Body of pancreas (tissue), 4 donors: ENCODE measurements at regions not wholly inside any gene's neighbourhood (a gene's known extent, or its start where the extent isn't known, plus 50 kb on each side); places are given as distances from the start of the nearest gene placed in this dataset.

Experiments used
- ATAC-seq: fragments of 150-250 bp; one replicate; pipeline ENCODE4 v1.9.1; 2016
- DNase-seq, 4 donors: peaks; one replicate each; pipeline ENCODE4 v3.0.0-alpha.2; 2019
- H3K27ac ChIP-seq, 4 donors: fragments of 200-600 bp; sonication (generic); 1 replicate in 3 of 4; 2 replicates in 1 of 4; pipeline versions ENCODE4 v1.5.1 to v1.6.1; 2016 to 2019; ENCODE audit warnings: mild to moderate bottlenecking in 1 of 4, mixed read lengths in 1 of 4, moderate library complexity in 1 of 4
- H3K27me3 ChIP-seq, 2 donors: fragments of 200-600 bp; sonication (generic); one replicate each; pipeline ENCODE4 v1.6.0; 2016; ENCODE audit warnings: mild to moderate bottlenecking in 1 of 2
- H3K36me3 ChIP-seq, 2 donors: fragments of 200-600 bp; sonication (generic); replicated peaks in 1 of 2; 2 replicates each; pipeline ENCODE4 v1.5.1; 2016; ENCODE audit warnings: low read depth in 2 of 2; ENCODE audit not compliant: insufficient read depth in 1 of 2
- H3K4me1 ChIP-seq: fragments of 200-600 bp; sonication (generic); one replicate; pipeline ENCODE4 v1.6.0; 2016
- H3K4me3 ChIP-seq, 2 donors: fragments of 200-600 bp; sonication (generic); 1 replicate in 1 of 2; 2 replicates in 1 of 2; pipeline ENCODE4 v1.5.1; 2016 to 2019
- H3K9me3 ChIP-seq, 3 donors: fragments of 200-600 bp; sonication (generic); 1 replicate in 2 of 3; 2 replicates in 1 of 3; pipeline ENCODE4 v1.5.1; 2016
- POLR2A ChIP-seq, 3 donors: fragments of 450-650 bp; IDR thresholded peaks; one replicate each; pipeline ENCODE4 v1.6.1; 2016; ENCODE audit warnings: antibody characterized with exemption in 3 of 3, mild to moderate bottlenecking in 2 of 3
- WGBS, 2 donors: methylation state at CpG; one replicate each; pipeline ENCODE4 v1.1.5; 2017; 5-methylcytosine and 5-hydroxymethylcytosine counted together
- intact Hi-C: fragments of 100-400 bp; cut with DNase I; formaldehyde crosslinking; loops from one replicate; pipeline ENCODE4 v1.15.1; 2023
- TF ChIP-seq, protein P1 (sequence below), 7 experiments: fragments of 450-650 bp in 4 of 7; fragments of 200-600 bp in 3 of 7; sonication (generic) in 3 of 7; IDR thresholded peaks; one replicate each; pipeline ENCODE4 v1.5.1; 2016 to 2019; ENCODE audit warnings: antibody characterized with exemption in 7 of 7

DNA sequence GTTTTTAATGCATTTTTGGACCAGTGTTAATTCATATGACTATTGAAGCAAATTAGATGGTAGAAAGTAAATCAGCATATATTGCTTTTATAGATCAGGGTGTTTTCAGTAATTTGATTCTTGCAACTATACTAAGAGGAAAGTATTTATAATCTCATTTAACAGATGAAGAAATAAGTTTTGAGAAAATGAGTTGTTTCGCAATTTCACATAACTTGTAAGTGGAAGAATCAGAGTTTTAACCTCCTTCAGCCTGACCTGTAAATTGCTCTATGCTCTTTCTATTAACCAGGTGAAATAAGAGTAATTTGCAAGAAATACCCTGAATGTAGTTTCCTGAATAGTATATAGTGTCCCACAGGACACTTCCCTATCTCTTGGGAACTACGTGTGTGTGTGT, 1106.8 kb upstream of the RAG2 start:
- Histone ChIP-seq H3K36me3 (no peaks in the 10 kb centered on the region), H3K4me3 (no peak overlapping the region), H3K9me3 (no peaks in the 10 kb centered on the region), H3K27me3 (no peaks in the 10 kb centered on the region), H3K27ac (no peak overlapping the region), H3K4me1 (no peaks in the 10 kb centered on the region)
- intact Hi-C loops: no loop called here
- WGBS, 2 donors: 54 to 55% methylated on average over 2 of the region's 2 CpGs
- ATAC-seq (no peak), DNase-seq (no peak)
- TF ChIP-seq, protein P1, sequence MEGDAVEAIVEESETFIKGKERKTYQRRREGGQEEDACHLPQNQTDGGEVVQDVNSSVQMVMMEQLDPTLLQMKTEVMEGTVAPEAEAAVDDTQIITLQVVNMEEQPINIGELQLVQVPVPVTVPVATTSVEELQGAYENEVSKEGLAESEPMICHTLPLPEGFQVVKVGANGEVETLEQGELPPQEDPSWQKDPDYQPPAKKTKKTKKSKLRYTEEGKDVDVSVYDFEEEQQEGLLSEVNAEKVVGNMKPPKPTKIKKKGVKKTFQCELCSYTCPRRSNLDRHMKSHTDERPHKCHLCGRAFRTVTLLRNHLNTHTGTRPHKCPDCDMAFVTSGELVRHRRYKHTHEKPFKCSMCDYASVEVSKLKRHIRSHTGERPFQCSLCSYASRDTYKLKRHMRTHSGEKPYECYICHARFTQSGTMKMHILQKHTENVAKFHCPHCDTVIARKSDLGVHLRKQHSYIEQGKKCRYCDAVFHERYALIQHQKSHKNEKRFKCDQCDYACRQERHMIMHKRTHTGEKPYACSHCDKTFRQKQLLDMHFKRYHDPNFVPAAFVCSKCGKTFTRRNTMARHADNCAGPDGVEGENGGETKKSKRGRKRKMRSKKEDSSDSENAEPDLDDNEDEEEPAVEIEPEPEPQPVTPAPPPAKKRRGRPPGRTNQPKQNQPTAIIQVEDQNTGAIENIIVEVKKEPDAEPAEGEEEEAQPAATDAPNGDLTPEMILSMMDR (IDR thresholded peaks at IDR 0.05): no peak
- no peak for TF ChIP-seq POLR2A (IDR thresholded peaks at IDR 0.05)

DNA sequence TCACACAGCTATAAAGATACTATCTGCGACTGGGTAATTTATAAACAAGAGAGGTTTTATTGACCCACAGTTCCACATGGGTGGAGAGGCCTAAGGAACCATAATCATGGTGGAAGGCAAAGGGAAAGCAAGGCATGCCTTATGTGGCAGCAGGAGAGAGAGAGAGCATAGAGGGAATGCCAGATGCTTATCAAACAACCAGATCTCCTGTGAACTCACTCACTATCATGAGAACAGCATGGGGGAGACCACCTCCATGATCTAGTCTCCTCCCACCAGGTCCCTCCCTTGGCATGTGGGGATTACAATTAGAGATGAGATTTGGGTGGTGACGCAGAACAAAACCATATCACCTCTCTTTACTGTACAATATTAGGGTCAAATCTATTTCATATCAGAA, 1101.6 kb upstream of the RAG2 start:
- no peak for TF ChIP-seq POLR2A (IDR thresholded peaks at IDR 0.05)
- TF ChIP-seq, protein P1 (IDR thresholded peaks at IDR 0.05): no peak
- Histone ChIP-seq H3K9me3 (peaks cover 0 to 11% (median 0%) of the 10 kb centered on the region in 3 donors), H3K27me3 (no peaks in the 10 kb centered on the region), H3K4me1 (no peaks in the 10 kb centered on the region), H3K27ac (no peak overlapping the region), H3K4me3 (no peak overlapping the region), H3K36me3 (no peaks in the 10 kb centered on the region)
- intact Hi-C loops: no loop called here
- ATAC-seq (no peak), DNase-seq (no peak)
- WGBS, 2 donors: 54 to 63% methylated on average over 2 of the region's 2 CpGs

GRCh38 chr11:37695283-37695682, 1097.2 kb upstream of the RAG2 start:
- Histone ChIP-seq H3K27ac (no peak overlapping the region), H3K4me1 (no peaks in the 10 kb centered on the region), H3K27me3 (no peaks in the 10 kb centered on the region), H3K36me3 (no peaks in the 10 kb centered on the region), H3K4me3 (no peak overlapping the region), H3K9me3 (peaks cover 0 to 12% (median 0%) of the 10 kb centered on the region in 3 donors)
- DNase-seq (no peak), ATAC-seq (no peak)
- TF ChIP-seq POLR2A (IDR thresholded peaks at IDR 0.05): no peak
- TF ChIP-seq, protein P1 (IDR thresholded peaks at IDR 0.05): no peak
- intact Hi-C loops: no loop called here

DNA sequence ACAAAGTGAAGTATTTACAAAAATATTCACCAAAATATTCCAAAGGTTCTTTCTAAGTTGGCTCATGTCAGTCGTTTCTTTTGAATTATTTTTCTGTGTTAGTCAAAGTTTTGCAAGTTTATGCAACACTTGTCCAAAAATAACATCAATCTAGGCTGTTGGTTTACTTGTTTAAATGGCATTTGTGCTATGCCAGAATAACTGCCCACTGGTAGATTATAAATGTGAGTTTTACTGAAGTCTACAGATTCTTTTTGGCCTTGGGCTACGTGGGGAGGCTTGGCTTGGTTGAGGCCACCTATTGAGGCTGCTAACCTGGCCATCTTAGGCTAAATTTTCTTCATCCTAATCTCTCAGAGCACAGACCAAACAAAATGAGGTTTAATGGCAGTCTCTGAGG, 1091.9 kb upstream of the RAG2 start:
- TF ChIP-seq POLR2A (IDR thresholded peaks at IDR 0.05): no peak
- TF ChIP-seq, protein P1 (IDR thresholded peaks at IDR 0.05): no peak
- no peak for DNase-seq
- WGBS, 2 donors: 28 to 33% methylated on average over 2 of the region's 2 CpGs
- peaks cover 0 to 4% (median 0%) of the 10 kb centered on the region in 3 donors for H3K9me3 ChIP-seq
- no peaks in the 10 kb centered on the region for H3K27me3 ChIP-seq
- intact Hi-C loops: no loop called here
- H3K27ac ChIP-seq: no peak overlapping the region
- no peaks in the 10 kb centered on the region for H3K4me1 ChIP-seq
- no peaks in the 10 kb centered on the region for H3K36me3 ChIP-seq
- no peak for ATAC-seq
- H3K4me3 ChIP-seq: no peak overlapping the region

- DNase-seq (no peak), ATAC-seq (no peak)
- Histone ChIP-seq H3K27ac (no peak overlapping the region), H3K9me3 (no peaks in the 10 kb centered on the region), H3K27me3 (no peaks in the 10 kb centered on the region), H3K4me3 (no peak overlapping the region), H3K36me3 (no peaks in the 10 kb centered on the region), H3K4me1 (no peaks in the 10 kb centered on the region)
- intact Hi-C loops: no loop called here
- TF ChIP-seq, protein P1 (IDR thresholded peaks at IDR 0.05): no peak
- TF ChIP-seq POLR2A (IDR thresholded peaks at IDR 0.05): no peak
- 44 to 48% methylated on average over 2 of the region's 2 CpGs for WGBS, 2 donors
These were observed 1090.4 kb upstream of the RAG2 start for GRCh38 chr11:37688456-37688855.
